H1 (cell line): ENCODE measurements at regions not wholly inside any gene's neighbourhood (a gene's known extent, or its start where the extent isn't known, plus 50 kb on each side); places are given as distances from the start of the nearest gene placed in this dataset.

Source experiments
- CTCF ChIA-PET: fragments of 300-600 bp; sonication (Branson Sonifier 250); formaldehyde crosslinking; loops from one replicate; lab custom pipeline; 2021; ENCODE audit not compliant: partially characterized antibody; lab: Charles Lee
- POLR2A ChIA-PET: fragments of 300-600 bp; sonication (Branson Sonifier 250); formaldehyde crosslinking; loops from one replicate; lab custom pipeline; 2021; ENCODE audit warnings: inconsistent platforms; ENCODE audit not compliant: partially characterized antibody; lab: Charles Lee
- DNase-seq, 2 experiments: peaks; one replicate each; pipeline versions ENCODE4 v3.0.0 to v3.0.0-alpha.2; 2010 to 2022; ENCODE audit warnings: low spot score in 2 of 2, low read depth in 1 of 2, mixed read lengths in 1 of 2
- FAIRE-seq: peaks from 2 replicates; lab custom pipeline; 2011; peaks lifted over from hg19 to GRCh38; lab: Jason Lieb, UNC
- H2AFZ ChIP-seq: 2 replicates; pipeline ENCODE4 v1.8.1; 2012; ENCODE audit warnings: low read length, inconsistent platforms
- H2AK5ac ChIP-seq: 2 replicates; pipeline ENCODE4 v1.6.1; 2013; ENCODE audit warnings: low read depth, low read length
- H2BK120ac ChIP-seq: replicated peaks from 2 replicates; pipeline ENCODE3; 2013; ENCODE audit warnings: low read depth, low read length, inconsistent platforms
- H2BK12ac ChIP-seq: 2 replicates; pipeline ENCODE4 v1.6.1; 2013; ENCODE audit warnings: low read depth, low read length
- H2BK15ac ChIP-seq: 2 replicates; pipeline ENCODE4 v1.6.1; 2013; ENCODE audit warnings: low read length
- H2BK20ac ChIP-seq: 2 replicates; pipeline ENCODE4 v1.6.1; 2013; ENCODE audit warnings: low read length
- H2BK5ac ChIP-seq: 2 replicates; pipeline ENCODE4 v1.6.1; 2013; ENCODE audit warnings: low read depth, low read length
- H3K14ac ChIP-seq: 2 replicates; pipeline ENCODE4 v1.6.1; 2013; ENCODE audit warnings: inconsistent platforms; ENCODE audit not compliant: insufficient read length
- H3K18ac ChIP-seq: 2 replicates; pipeline ENCODE4 v1.6.1; 2013; ENCODE audit warnings: low read length; ENCODE audit errors: extremely low read depth
- H3K23ac ChIP-seq: 2 replicates; pipeline ENCODE4 v1.6.1; 2013; ENCODE audit warnings: inconsistent platforms; ENCODE audit not compliant: insufficient read length
- H3K23me2 ChIP-seq: 2 replicates; pipeline ENCODE4 v1.6.1; 2013; ENCODE audit warnings: low read depth, low read length
- H3K27ac ChIP-seq: 2 replicates; pipeline ENCODE4 v1.6.1; 2011; ENCODE audit warnings: low read depth, low read length, inconsistent platforms
- H3K27me3 ChIP-seq, 4 experiments: replicated peaks in 1 of 4; 1 replicate in 1 of 4; 2 replicates in 3 of 4; pipeline versions ENCODE4 v1.6.1 to v1.8.1; 2011 to 2013; ENCODE audit warnings: low read length in 3 of 4, mild to moderate bottlenecking in 3 of 4, inconsistent platforms in 2 of 4, mixed read lengths in 2 of 4, moderate library complexity in 1 of 4; ENCODE audit not compliant: control insufficient read depth in 3 of 4, insufficient read depth in 3 of 4; ENCODE audit errors: extremely low read depth in 1 of 4
- H3K36me3 ChIP-seq, 4 experiments: 2 replicates each; pipeline versions ENCODE4 v1.6.1 to v1.8.1; 2011 to 2013; ENCODE audit warnings: mild to moderate bottlenecking in 4 of 4, low read length in 3 of 4, moderate library complexity in 2 of 4, control low read depth in 1 of 4, inconsistent platforms in 1 of 4; ENCODE audit not compliant: insufficient read depth in 4 of 4, control insufficient read depth in 2 of 4
- H3K4ac ChIP-seq: replicated peaks from 2 replicates; pipeline ENCODE3; 2013; ENCODE audit warnings: low read length, low read depth, mixed read lengths, inconsistent platforms; ENCODE audit not compliant: insufficient read length
- H3K4me1 ChIP-seq, 4 experiments: replicated peaks in 1 of 4; 1 replicate in 1 of 4; 2 replicates in 3 of 4; pipeline versions ENCODE4 v1.6.1 to v1.8.1; 2011 to 2013; ENCODE audit warnings: low read length in 3 of 4, inconsistent platforms in 2 of 4, mixed read lengths in 1 of 4; ENCODE audit not compliant: insufficient read depth in 4 of 4, control insufficient read depth in 3 of 4
- H3K4me2 ChIP-seq, 2 experiments: 2 replicates each; pipeline versions ENCODE4 v1.6.1 to v1.8.1; 2011 to 2013; ENCODE audit warnings: low read depth in 2 of 2, low read length in 2 of 2, control low read depth in 1 of 2, inconsistent platforms in 1 of 2, mild to moderate bottlenecking in 1 of 2; ENCODE audit not compliant: insufficient read depth in 1 of 2
- H3K4me3 ChIP-seq, 4 experiments: fragments of 200-600, 300-600 bp in 1 of 4; sonication (generic), shearing (Covaris generic), sonication (Bioruptor Twin) in 1 of 4; 2 replicates each; pipeline versions ENCODE4 v1.5.1 to v1.8.1; 2011 to 2016; ENCODE audit warnings: low read length in 4 of 4, low read depth in 3 of 4, control low read depth in 2 of 4, inconsistent platforms in 2 of 4, mild to moderate bottlenecking in 2 of 4, mixed read lengths in 1 of 4, moderate library complexity in 1 of 4; ENCODE audit not compliant: insufficient read depth in 2 of 4; ENCODE audit errors: extremely low read depth in 1 of 4
- H3K56ac ChIP-seq: replicated peaks from 2 replicates; pipeline ENCODE3; 2013; ENCODE audit warnings: low read depth, mild to moderate bottlenecking, mixed read lengths, low read length, inconsistent platforms; ENCODE audit not compliant: insufficient read length
- H3K79me1 ChIP-seq: 2 replicates; pipeline ENCODE4 v1.6.1; 2013; ENCODE audit warnings: low read depth, low read length, control low read depth
- H3K79me2 ChIP-seq, 2 experiments: 2 replicates each; pipeline versions ENCODE4 v1.6.1 to v1.8.1; 2012 to 2013; ENCODE audit warnings: low read length in 2 of 2, mild to moderate bottlenecking in 2 of 2, inconsistent platforms in 1 of 2; ENCODE audit not compliant: insufficient read depth in 2 of 2, control insufficient read depth in 1 of 2
- H3K9ac ChIP-seq, 4 experiments: replicated peaks in 1 of 4; 1 replicate in 1 of 4; 2 replicates in 3 of 4; pipeline versions ENCODE4 v1.6.1 to v1.8.1; 2011 to 2013; ENCODE audit warnings: low read depth in 3 of 4, low read length in 3 of 4, control low read depth in 2 of 4, mild to moderate bottlenecking in 2 of 4, moderate library complexity in 2 of 4, inconsistent platforms in 1 of 4; ENCODE audit errors: extremely low read depth in 1 of 4
- H3K9me3 ChIP-seq, 2 experiments: 2 replicates each; pipeline versions ENCODE4 v1.6.1 to v1.8.1; 2012 to 2013; ENCODE audit warnings: mild to moderate bottlenecking in 2 of 2, moderate library complexity in 2 of 2, control low read depth in 1 of 2, inconsistent platforms in 1 of 2, low read depth in 1 of 2, low read length in 1 of 2, mixed read lengths in 1 of 2; ENCODE audit not compliant: insufficient read depth in 2 of 2
- H4K20me1 ChIP-seq, 2 experiments: replicated peaks in 1 of 2; 2 replicates each; pipeline versions ENCODE3 to v1.8.1; 2011 to 2013; ENCODE audit warnings: inconsistent platforms in 2 of 2, low read length in 2 of 2, mild to moderate bottlenecking in 1 of 2; ENCODE audit not compliant: insufficient read depth in 2 of 2, control insufficient read depth in 1 of 2
- H4K5ac ChIP-seq: 2 replicates; pipeline ENCODE4 v1.6.1; 2013; ENCODE audit warnings: low read length, low read depth, mixed read lengths, inconsistent platforms; ENCODE audit not compliant: insufficient read length
- H4K8ac ChIP-seq: 2 replicates; pipeline ENCODE4 v1.8.0; 2013; ENCODE audit warnings: mild to moderate bottlenecking, moderate library complexity, low read length, inconsistent platforms; ENCODE audit not compliant: insufficient read depth; ENCODE audit errors: extremely low read depth
- H4K91ac ChIP-seq: replicated peaks from 2 replicates; pipeline ENCODE3; 2013; ENCODE audit warnings: low read length, mixed read lengths, inconsistent platforms; ENCODE audit not compliant: insufficient read length
- KDM5A ChIP-seq: fragments of 200-600 bp; IDR thresholded peaks from 2 replicates; pipeline ENCODE4 v1.7.1; 2012; ENCODE audit warnings: mild to moderate bottlenecking, low read length, inconsistent platforms, mixed read lengths
- SAP30 ChIP-seq: fragments of 300-600 bp; sonication (generic); IDR thresholded peaks from 2 replicates; pipeline ENCODE4 v1.7.1; 2012; ENCODE audit warnings: low read length, moderate library complexity, mild to moderate bottlenecking, inconsistent platforms; ENCODE audit not compliant: insufficient read depth, insufficient replicate concordance
- SP1 ChIP-seq: IDR thresholded peaks from 2 replicates; pipeline ENCODE4 v1.6.1; 2011; ENCODE audit warnings: low read depth, low read length
- USF2 ChIP-seq: IDR thresholded peaks from 2 replicates; pipeline ENCODE4 v1.6.1; 2011; ENCODE audit warnings: low read length, improper control_type of control experiment
- WGBS, 2 experiments: shearing (Covaris generic) in 1 of 2; methylation state at CpG; one replicate each; pipeline versions ENCODE4 v1.1.6 to v1.1.7; 2013 to 2015; ENCODE audit warnings: low lambda C conversion rate in 2 of 2, mixed read lengths in 2 of 2, inconsistent platforms in 1 of 2, low coverage in 1 of 2, missing lambda C conversion rate in 1 of 2; ENCODE audit not compliant: insufficient replicate concordance in 2 of 2, insufficient coverage in 1 of 2, insufficient read length in 1 of 2; ENCODE audit errors: extremely low coverage in 1 of 2, missing lambda C conversion rate in 1 of 2; 5-methylcytosine and 5-hydroxymethylcytosine counted together

GRCh38 chr9:1554081-1555035 is 460.8 kb upstream of the SMARCA2 start:
- no peak overlapping the region for H2BK15ac ChIP-seq
- no peak for FAIRE-seq

More at GRCh38 chr9:1554081-1555035, 460.8 kb upstream of the SMARCA2 start:
- H3K4me1 ChIP-seq = no peaks in the 10 kb centered on the region; a peak in 1 of 7 replicates
- CTCF ChIA-PET = interaction anchor here (0.9 kb wide), 1 partner anchor 48 kb away, joined by 3 read pairs; no protein-coding TSS in a partner anchor
- H3K56ac ChIP-seq = no peak overlapping the region
- no peaks in the 10 kb centered on the region for H3K79me2 ChIP-seq
- no peaks in the 10 kb centered on the region for H3K36me3 ChIP-seq
- no peak for DNase-seq
- H2BK5ac ChIP-seq = no peak overlapping the region
- H3K4me3 ChIP-seq = no peak overlapping the region
- H3K14ac ChIP-seq = no peak overlapping the region
- no peak overlapping the region for H4K91ac ChIP-seq
- no peak overlapping the region for H3K4me2 ChIP-seq
- H3K4ac ChIP-seq = no peak overlapping the region
- H3K9me3 ChIP-seq = peaks cover 66 to 77% of the 10 kb centered on the region in 2 experiments
- no peak overlapping the region for H3K9ac ChIP-seq
- H3K27me3 ChIP-seq = no peaks in the 10 kb centered on the region
- no peak overlapping the region for H3K23ac ChIP-seq
- no peak overlapping the region for H3K27ac ChIP-seq
- H3K79me1 ChIP-seq = no peaks in the 10 kb centered on the region
- H2AK5ac ChIP-seq = no peak overlapping the region
- no peaks in the 10 kb centered on the region for H4K20me1 ChIP-seq
- no peak for TF ChIP-seq USF2
- no peak for TF ChIP-seq SAP30
- no peak for TF ChIP-seq KDM5A
- TF ChIP-seq SP1 = no peak
- TF ChIP-seq, all 59 proteins: peak for 0
- Histone ChIP-seq H4K8ac (no peak overlapping the region), H2AFZ (no peak overlapping the region), H2BK120ac (no peak overlapping the region), H2BK20ac (no peak overlapping the region), H2BK12ac (no peak overlapping the region), H3K23me2 (peaks cover 1% of the 10 kb centered on the region; the same call in 1 of the 2 replicates), H4K5ac (no peak overlapping the region), H3K18ac (no peak overlapping the region)
- POLR2A ChIA-PET = no interaction called here
- 47% methylated on average over 5 of the region's 5 CpGs; no CpG with 5 or more reads in 1 of the 2 experiments for WGBS, 2 experiments
